ENCODE measurements at regions not wholly inside any gene's neighbourhood (a gene's known extent, or its start where the extent isn't known, plus 50 kb on each side); places are given as distances from the start of the nearest gene placed in this dataset.
"Not testable (repeated sequence)": the region's sequence is repeated elsewhere in the genome, so short reads cannot be mapped to it uniquely, and the experiment has no call there.

- ATAC-seq: no peak
- Histone ChIP-seq H3K27me3 (no peaks in the 10 kb centered on the region), H3K9me3 (no peaks in the 10 kb centered on the region), H3K4me3 (no peak overlapping the region), H3K27ac (no peak overlapping the region), H3K4me1 (no peaks in the 10 kb centered on the region), H3K36me3 (replicated peaks in 1 of 2; ENCODE audit: insufficient read depth in 1 of 2, low read depth in 2 of 2) (no peaks in the 10 kb centered on the region)
- no peak for TF ChIP-seq CTCF (IDR thresholded peaks at IDR 0.05)
- TF ChIP-seq POLR2A (IDR thresholded peaks at IDR 0.05): no peak
- intact Hi-C loops (cut with DNase I): no loop called here
- no peak for DNase-seq
- 90% methylated on average over 3 of the region's 3 CpGs for WGBS, 2 donors
Measured at GRCh38 chr7:106447318-106447847, 162.6 kb upstream of the NAMPT start.

- DNase-seq; H3K4me3 ChIP-seq; H3K27ac ChIP-seq; H3K9me3 ChIP-seq; H3K27me3 ChIP-seq; intact Hi-C loops (cut with DNase I); ATAC-seq; H3K36me3 ChIP-seq (replicated peaks in 1 of 2; ENCODE audit: insufficient read depth in 1 of 2, low read depth in 2 of 2); H3K4me1 ChIP-seq: not testable (repeated sequence)
Measured at GRCh38 chr7:106445366-106445765, 160.6 kb upstream of the NAMPT start.

GRCh38 chr7:106444068-106444655 is 159.4 kb upstream of the NAMPT start:
- ATAC-seq (no peak), DNase-seq (no peak)
- Histone ChIP-seq H3K27me3 (no peaks in the 10 kb centered on the region), H3K4me3 (no peak overlapping the region), H3K9me3 (no peaks in the 10 kb centered on the region), H3K27ac (no peak overlapping the region), H3K4me1 (no peaks in the 10 kb centered on the region), H3K36me3 (replicated peaks in 1 of 2; ENCODE audit: insufficient read depth in 1 of 2, low read depth in 2 of 2) (no peaks in the 10 kb centered on the region)
- TF ChIP-seq CTCF (IDR thresholded peaks at IDR 0.05): no peak
- no peak for TF ChIP-seq POLR2A (IDR thresholded peaks at IDR 0.05)
- WGBS, 2 donors: 72 to 74% methylated on average over 1 of the region's 1 CpG
- intact Hi-C loops (cut with DNase I): no loop called here

GRCh38 chr7:106443156-106443555 is 158.4 kb upstream of the NAMPT start:
- H3K27ac ChIP-seq: no peak overlapping the region
- DNase-seq: no peak
- no peaks in the 10 kb centered on the region for H3K36me3 ChIP-seq (replicated peaks in 1 of 2; ENCODE audit: insufficient read depth in 1 of 2, low read depth in 2 of 2)
- intact Hi-C loops (cut with DNase I): no loop called here
- WGBS, 2 donors: 58 to 65% methylated on average over 4 of the region's 4 CpGs
- no peaks in the 10 kb centered on the region for H3K9me3 ChIP-seq
- H3K4me1 ChIP-seq: no peaks in the 10 kb centered on the region
- H3K4me3 ChIP-seq: no peak overlapping the region
- no peaks in the 10 kb centered on the region for H3K27me3 ChIP-seq
- no peak for ATAC-seq
- TF ChIP-seq POLR2A (IDR thresholded peaks at IDR 0.05) (no peak), CTCF (IDR thresholded peaks at IDR 0.05) (no peak)

- Histone ChIP-seq H3K27me3 (no peaks in the 10 kb centered on the region), H3K36me3 (replicated peaks in 1 of 2; ENCODE audit: insufficient read depth in 1 of 2, low read depth in 2 of 2) (no peaks in the 10 kb centered on the region), H3K9me3 (no peaks in the 10 kb centered on the region), H3K4me1 (no peaks in the 10 kb centered on the region), H3K27ac (no peak overlapping the region), H3K4me3 (no peak overlapping the region)
- no peak for DNase-seq
- 69 to 88% methylated on average over 1 of the region's 1 CpG for WGBS, 2 donors
- no peak for ATAC-seq
- no peak for TF ChIP-seq CTCF (IDR thresholded peaks at IDR 0.05)
- no peak for TF ChIP-seq POLR2A (IDR thresholded peaks at IDR 0.05)
- intact Hi-C loops (cut with DNase I): no loop called here
Measured at GRCh38 chr7:106442476-106442875, 157.7 kb upstream of the NAMPT start.

GRCh38 chr7:106441343-106441742 is 156.6 kb upstream of the NAMPT start:
- H3K27me3 ChIP-seq; H3K9me3 ChIP-seq; ATAC-seq; DNase-seq; intact Hi-C loops (cut with DNase I); H3K4me3 ChIP-seq; H3K27ac ChIP-seq; H3K4me1 ChIP-seq; H3K36me3 ChIP-seq (replicated peaks in 1 of 2; ENCODE audit: insufficient read depth in 1 of 2, low read depth in 2 of 2): not testable (repeated sequence)
- 83 to 84% methylated on average over 2 of the region's 2 CpGs for WGBS, 2 donors

- H3K4me3 ChIP-seq; H3K9me3 ChIP-seq; DNase-seq; intact Hi-C loops (cut with DNase I); H3K27me3 ChIP-seq; H3K27ac ChIP-seq; H3K4me1 ChIP-seq; ATAC-seq; H3K36me3 ChIP-seq (replicated peaks in 1 of 2; ENCODE audit: insufficient read depth in 1 of 2, low read depth in 2 of 2): not testable (repeated sequence)
- WGBS, 2 donors: 45 to 51% methylated on average over 2 of the region's 2 CpGs
Measured at GRCh38 chr7:106436933-106437332, 152.2 kb upstream of the NAMPT start.

Measured in body of pancreas (tissue), 4 donors.